Activated T-helper 2 cell treated with anti-CD3 and anti-CD28 coated beads, Interferon-gamma antibody, Interleukin-2, Interleukin-4, amounts not matched to agents 10 μg/mL and 5 μg/mL and 100 μg/mL, durations not matched to agents 14 hours and 24 hours and 36 hours (primary cell): ENCODE measurements at regions not wholly inside any gene's neighbourhood (a gene's known extent, or its start where the extent isn't known, plus 50 kb on each side); places are given as distances from the start of the nearest gene placed in this dataset.

Experiments
- DNase-seq: peaks from one replicate; pipeline ENCODE4 v3.0.0; 2021; ENCODE audit warnings: low spot score
- H3K27ac Mint-ChIP-seq: one replicate; pipeline ENCODE4 v1.8.0; 2021; ENCODE audit warnings: mixed read lengths
- H3K27me3 Mint-ChIP-seq: one replicate; pipeline ENCODE4 v1.8.0; 2021; ENCODE audit warnings: low read depth, mixed read lengths
- H3K36me3 Mint-ChIP-seq: one replicate; pipeline ENCODE4 v1.8.0; 2021; ENCODE audit warnings: low read depth, mixed read lengths
- H3K4me1 Mint-ChIP-seq: one replicate; pipeline ENCODE4 v1.8.0; 2021; ENCODE audit warnings: low read depth, mixed read lengths
- H3K4me3 Mint-ChIP-seq: one replicate; pipeline ENCODE4 v1.8.0; 2021; ENCODE audit warnings: low read depth, mild to moderate bottlenecking, moderate library complexity, mixed read lengths
- H3K9me3 Mint-ChIP-seq: one replicate; pipeline ENCODE4 v1.8.0; 2021; ENCODE audit warnings: mixed read lengths
- intact Hi-C: fragments of 100-400 bp; cut with micrococcal nuclease; formaldehyde crosslinking; loops from one replicate; pipeline ENCODE4 v1.15.1; 2023

GRCh38 chr9:19619221-19619620, 169.6 kb downstream of the SLC24A2 start:
- no peak for DNase-seq
- H3K27ac Mint-ChIP-seq, result no peak overlapping the region
- peaks cover 13% of the 10 kb centered on the region for H3K27me3 Mint-ChIP-seq
- H3K4me3 Mint-ChIP-seq, result no peak overlapping the region
- no peaks in the 10 kb centered on the region for H3K4me1 Mint-ChIP-seq
- intact Hi-C loops, result no loop called here
- no peaks in the 10 kb centered on the region for H3K9me3 Mint-ChIP-seq
- H3K36me3 Mint-ChIP-seq, result no peaks in the 10 kb centered on the region

GRCh38 chr9:19618816-19619215, 170.0 kb downstream of the SLC24A2 start:
- Mint-ChIP-seq H3K36me3 (no peaks in the 10 kb centered on the region), H3K4me3 (no peak overlapping the region), H3K27me3 (peaks cover 12% of the 10 kb centered on the region), H3K27ac (no peak overlapping the region), H3K9me3 (no peaks in the 10 kb centered on the region), H3K4me1 (no peaks in the 10 kb centered on the region)
- no peak for DNase-seq
- intact Hi-C loops, result no loop called here

GRCh38 chr9:19615036-19615624, 173.7 kb downstream of the SLC24A2 start:
- DNase-seq, result no peak
- Mint-ChIP-seq H3K4me1 (no peaks in the 10 kb centered on the region), H3K4me3 (no peak overlapping the region), H3K27me3 (peaks cover 3% of the 10 kb centered on the region), H3K9me3 (no peaks in the 10 kb centered on the region), H3K27ac (no peak overlapping the region), H3K36me3 (no peaks in the 10 kb centered on the region)
- intact Hi-C loops, result no loop called here

- H3K4me1 Mint-ChIP-seq, result no peaks in the 10 kb centered on the region
- no peaks in the 10 kb centered on the region for H3K36me3 Mint-ChIP-seq
- peaks cover 1% of the 10 kb centered on the region for H3K27me3 Mint-ChIP-seq
- intact Hi-C loops, result no loop called here
- H3K27ac Mint-ChIP-seq, result no peak overlapping the region
- DNase-seq, result no peak
- H3K9me3 Mint-ChIP-seq, result no peaks in the 10 kb centered on the region
- no peak overlapping the region for H3K4me3 Mint-ChIP-seq
Measured at GRCh38 chr9:19614294-19614693, 174.5 kb downstream of the SLC24A2 start.

- H3K36me3 Mint-ChIP-seq, result no peaks in the 10 kb centered on the region
- H3K27me3 Mint-ChIP-seq, result peaks cover 11% of the 10 kb centered on the region
- H3K27ac Mint-ChIP-seq, result no peak overlapping the region
- intact Hi-C loops, result loop anchor here (10.0 kb wide), 1 partner anchor 46 kb away; no protein-coding TSS in a partner anchor
- no peaks in the 10 kb centered on the region for H3K9me3 Mint-ChIP-seq
- no peaks in the 10 kb centered on the region for H3K4me1 Mint-ChIP-seq
- no peak overlapping the region for H3K4me3 Mint-ChIP-seq
- DNase-seq, result no peak
Measured at GRCh38 chr9:19600538-19600937, 188.3 kb downstream of the SLC24A2 start.

GRCh38 chr9:19598722-19599121, 189.9 kb downstream of the ACER2 start:
- intact Hi-C loops, result no loop called here

GRCh38 chr9:19597176-19597575, 188.4 kb downstream of the ACER2 start:
- H3K27ac Mint-ChIP-seq, result no peak overlapping the region
- H3K36me3 Mint-ChIP-seq, result no peaks in the 10 kb centered on the region
- no peaks in the 10 kb centered on the region for H3K9me3 Mint-ChIP-seq
- peaks cover 16% of the 10 kb centered on the region for H3K27me3 Mint-ChIP-seq
- H3K4me1 Mint-ChIP-seq, result no peaks in the 10 kb centered on the region
- intact Hi-C loops, result no loop called here
- no peak for DNase-seq
- H3K4me3 Mint-ChIP-seq, result no peak overlapping the region

More at GRCh38 chr9:19598722-19599121, 189.9 kb downstream of the ACER2 start:
- H3K4me3 Mint-ChIP-seq, result no peak overlapping the region
- H3K27me3 Mint-ChIP-seq, result peaks cover 17% of the 10 kb centered on the region
- no peak for DNase-seq
- H3K27ac Mint-ChIP-seq, result no peak overlapping the region
- H3K36me3 Mint-ChIP-seq, result no peaks in the 10 kb centered on the region
- H3K4me1 Mint-ChIP-seq, result no peaks in the 10 kb centered on the region
- H3K9me3 Mint-ChIP-seq, result no peaks in the 10 kb centered on the region

- H3K27ac Mint-ChIP-seq, result no peak overlapping the region
- no peak overlapping the region for H3K4me3 Mint-ChIP-seq
- H3K9me3 Mint-ChIP-seq, result no peaks in the 10 kb centered on the region
- no peak for DNase-seq
- H3K27me3 Mint-ChIP-seq, result peaks cover 22% of the 10 kb centered on the region
- no peaks in the 10 kb centered on the region for H3K4me1 Mint-ChIP-seq
- intact Hi-C loops, result no loop called here
- no peaks in the 10 kb centered on the region for H3K36me3 Mint-ChIP-seq
Measured at GRCh38 chr9:19595003-19595402, 186.2 kb downstream of the ACER2 start.

GRCh38 chr9:19587678-19588077, 178.9 kb downstream of the ACER2 start:
- intact Hi-C loops, result no loop called here
- Mint-ChIP-seq H3K9me3 (no peaks in the 10 kb centered on the region), H3K27me3 (peaks cover 13% of the 10 kb centered on the region), H3K4me3 (no peak overlapping the region), H3K4me1 (no peaks in the 10 kb centered on the region), H3K27ac (no peak overlapping the region), H3K36me3 (no peaks in the 10 kb centered on the region)
- no peak for DNase-seq

- Mint-ChIP-seq H3K4me1 (no peaks in the 10 kb centered on the region), H3K4me3 (no peak overlapping the region), H3K27me3 (peaks cover 10% of the 10 kb centered on the region), H3K36me3 (no peaks in the 10 kb centered on the region), H3K27ac (no peak overlapping the region), H3K9me3 (no peaks in the 10 kb centered on the region)
- intact Hi-C loops, result no loop called here
- no peak for DNase-seq
Measured at GRCh38 chr9:19583890-19584289, 175.1 kb downstream of the ACER2 start.

GRCh38 chr9:19577411-19577810, 168.6 kb downstream of the ACER2 start:
- DNase-seq, result no peak
- H3K4me1 Mint-ChIP-seq, result no peaks in the 10 kb centered on the region
- H3K9me3 Mint-ChIP-seq, result no peaks in the 10 kb centered on the region
- no peak overlapping the region for H3K4me3 Mint-ChIP-seq
- peaks cover 5% of the 10 kb centered on the region for H3K27me3 Mint-ChIP-seq
- H3K27ac Mint-ChIP-seq, result no peak overlapping the region
- H3K36me3 Mint-ChIP-seq, result no peaks in the 10 kb centered on the region
- intact Hi-C loops, result no loop called here

GRCh38 chr9:19568946-19569345, 160.1 kb downstream of the ACER2 start:
- Mint-ChIP-seq H3K4me3 (no peak overlapping the region), H3K9me3 (no peaks in the 10 kb centered on the region), H3K27ac (no peak overlapping the region), H3K27me3 (peaks cover 3% of the 10 kb centered on the region), H3K4me1 (no peaks in the 10 kb centered on the region), H3K36me3 (no peaks in the 10 kb centered on the region)
- intact Hi-C loops, result no loop called here
- DNase-seq, result no peak

GRCh38 chr9:19564396-19565061, 155.7 kb downstream of the ACER2 start:
- Mint-ChIP-seq H3K27me3 (peaks cover 5% of the 10 kb centered on the region), H3K4me3 (no peak overlapping the region), H3K9me3 (no peaks in the 10 kb centered on the region), H3K27ac (no peak overlapping the region), H3K4me1 (no peaks in the 10 kb centered on the region), H3K36me3 (no peaks in the 10 kb centered on the region)
- intact Hi-C loops, result no loop called here
- no peak for DNase-seq
